GM18508 (cell line): ENCODE measurements at regions not wholly inside any gene's neighbourhood (a gene's known extent, or its start where the extent isn't known, plus 50 kb on each side); places are given as distances from the start of the nearest gene placed in this dataset.
"Not testable (repeated sequence)": the region's sequence is repeated elsewhere in the genome, so short reads cannot be mapped to it uniquely, and the experiment has no call there.

ENCODE experiments used
- ATAC-seq: cut with Tn5 transposase; IDR thresholded peaks from one replicate; pipeline ENCODE4 v1.9.1; 2021; ENCODE audit warnings: moderate number of reproducible peaks; ENCODE audit not compliant: insufficient read depth, unreplicated experiment

DNA sequence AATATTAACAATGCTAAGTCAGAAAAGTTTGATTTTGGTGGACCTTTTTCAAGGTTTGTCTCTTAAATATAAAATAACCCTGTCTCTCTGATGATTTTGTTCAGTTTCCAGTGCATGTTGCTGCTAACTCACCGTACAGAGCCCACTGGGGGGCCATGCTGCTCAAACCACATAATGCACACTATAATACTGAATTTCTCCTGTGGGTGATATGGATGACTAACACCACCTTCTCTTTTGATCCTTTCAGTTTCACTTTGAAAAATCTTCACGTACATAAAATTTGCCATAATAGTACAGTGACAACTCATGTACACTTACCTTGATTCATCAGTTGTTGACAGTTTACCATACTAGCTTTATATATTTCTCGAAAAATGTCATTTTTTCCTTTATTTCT lies 506.6 kb upstream of the MAN1A1 start:
- peak; percentile 64 for ATAC-seq

- no peak for ATAC-seq
Measured at GRCh38 chr6:119848696-119849095, 499.1 kb upstream of the MAN1A1 start.

DNA sequence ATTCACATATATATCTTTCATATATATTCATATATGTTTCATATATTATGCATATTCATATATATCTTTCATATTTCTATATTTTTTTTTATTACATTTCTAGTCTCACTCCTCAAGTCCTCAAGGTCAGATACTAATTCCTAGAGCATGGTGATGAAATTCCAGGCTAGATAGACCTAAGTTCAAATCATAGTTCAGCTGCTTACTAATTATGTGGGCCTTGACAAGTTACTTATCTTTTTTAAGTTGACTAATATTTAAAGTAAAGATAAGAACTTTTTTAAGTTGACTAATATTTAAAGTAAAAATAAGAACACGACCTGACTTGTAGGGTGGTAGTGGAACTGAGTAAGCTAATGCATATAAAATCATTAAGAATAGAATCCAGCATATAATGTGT lies 495.6 kb upstream of the MAN1A1 start:
- ATAC-seq = no peak

GRCh38 chr6:119844387-119844786 lies 494.8 kb upstream of the MAN1A1 start:
- no peak for ATAC-seq

DNA sequence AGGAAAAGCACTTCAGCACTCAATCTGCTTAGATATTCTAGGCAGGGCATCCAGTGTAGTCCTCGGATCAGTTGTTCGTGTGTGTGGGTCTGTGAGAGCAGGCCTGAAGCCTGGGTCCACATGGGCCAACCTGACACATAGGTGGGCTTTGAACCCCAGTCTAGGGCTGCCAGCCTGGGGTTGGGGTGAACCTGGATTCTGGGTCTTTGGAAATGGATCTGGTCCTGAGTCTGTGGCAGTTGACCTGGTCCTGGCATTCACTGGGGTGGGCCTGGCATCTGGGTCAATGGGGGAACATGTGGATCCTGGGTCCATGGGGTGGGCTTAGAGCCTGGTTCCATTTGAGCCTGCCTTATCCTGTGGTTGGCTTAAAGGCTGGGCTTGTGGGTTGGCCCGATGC lies 492.6 kb upstream of the MAN1A1 start:
- no peak for ATAC-seq

DNA sequence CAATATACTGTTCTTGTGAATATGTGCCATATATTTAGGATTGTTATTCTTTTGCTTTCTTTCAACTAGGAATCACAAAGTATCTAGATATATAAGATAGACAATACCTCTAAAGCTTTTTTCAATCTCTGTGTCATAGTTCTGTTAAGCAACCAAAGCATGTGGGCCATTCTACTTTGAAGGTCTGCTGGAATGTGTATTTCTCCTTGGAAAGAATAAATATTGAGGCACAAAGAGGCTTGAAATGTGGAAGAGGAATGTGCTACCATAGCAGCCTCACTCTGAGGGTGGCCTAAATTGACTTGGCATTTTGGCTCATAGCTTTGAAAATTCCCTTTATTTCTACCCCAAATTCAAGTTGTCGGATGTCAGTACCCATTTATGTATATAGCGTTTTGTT lies 488.5 kb upstream of the MAN1A1 start:
- no peak for ATAC-seq

DNA sequence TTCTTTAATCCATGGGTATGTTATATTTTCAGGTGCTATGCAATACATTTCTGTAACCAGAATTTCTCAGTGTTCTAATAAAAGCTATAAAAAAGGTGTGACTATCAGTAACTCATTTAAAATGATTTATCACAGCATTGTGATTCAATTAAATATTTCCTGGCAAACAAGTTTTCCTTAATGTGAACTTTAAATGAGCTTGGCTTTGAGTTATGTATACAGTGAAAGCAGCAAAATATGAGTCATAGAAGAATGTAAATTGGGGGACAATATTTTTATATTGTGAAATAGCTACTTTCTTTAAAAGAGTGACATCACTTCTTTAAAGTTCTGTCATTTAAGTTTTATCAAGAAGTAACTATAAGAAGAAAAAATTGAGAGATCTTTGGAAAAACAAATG lies 484.9 kb upstream of the MAN1A1 start:
- ATAC-seq = no peak

DNA sequence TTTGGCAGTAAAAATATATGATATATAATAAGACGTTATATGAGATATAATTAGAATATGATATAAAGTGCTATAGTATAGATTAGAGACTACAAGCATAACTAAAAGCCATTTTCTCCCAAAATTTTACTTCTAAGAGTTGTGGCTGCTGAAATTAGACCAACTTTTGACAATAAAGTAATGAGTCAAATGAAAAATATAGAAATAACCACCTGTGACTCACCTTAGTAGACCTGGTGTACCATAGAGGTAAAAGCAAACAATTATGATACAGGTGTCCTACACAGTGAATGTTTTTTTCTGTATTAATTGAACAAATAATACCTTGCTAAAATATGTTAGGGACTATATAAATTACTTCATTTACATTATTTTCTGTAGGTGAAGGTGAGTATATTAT lies 482.9 kb upstream of the MAN1A1 start:
- ATAC-seq = no peak

DNA sequence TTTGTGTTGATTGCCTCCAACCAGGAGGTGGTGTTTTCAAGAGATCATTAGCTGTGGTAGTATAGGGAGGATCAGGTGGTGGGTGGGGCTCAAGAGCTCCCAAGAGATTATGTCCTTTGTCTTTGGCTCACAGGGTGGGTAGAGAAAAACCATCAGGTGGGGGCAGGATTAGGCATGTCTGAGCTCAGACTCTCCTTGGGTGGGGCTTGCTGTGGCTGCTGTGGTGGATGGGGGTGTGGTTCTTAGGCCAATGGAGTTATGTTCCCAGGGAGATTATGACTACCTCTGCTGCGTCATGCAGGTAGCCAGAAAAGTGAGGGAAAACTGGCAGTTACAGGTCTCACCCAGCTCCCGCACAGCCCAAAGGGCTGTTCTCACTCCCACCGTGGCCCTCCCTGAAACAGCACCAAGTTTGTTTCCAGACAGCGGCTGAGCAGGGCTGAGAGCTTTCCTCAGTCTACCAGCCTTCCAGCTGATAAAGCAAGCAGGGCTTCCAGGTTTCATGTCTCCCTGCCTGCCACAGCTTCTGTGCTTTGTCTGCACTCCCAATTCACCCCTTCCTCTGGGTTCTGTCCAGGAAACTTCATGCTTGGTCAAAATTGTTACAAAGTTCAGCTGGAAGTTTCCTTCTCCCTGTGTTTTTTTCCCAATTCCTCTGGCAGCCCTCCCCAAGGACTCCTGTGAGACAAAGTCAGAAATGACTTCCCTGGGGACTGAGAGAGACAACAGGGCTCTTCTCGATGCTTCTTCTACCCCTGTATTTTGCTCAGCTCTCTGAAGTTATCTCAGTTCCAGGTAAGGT lies 481.1 kb upstream of the MAN1A1 start:
- ATAC-seq = no peak

- no peak for ATAC-seq
Measured at GRCh38 chr6:119830069-119830468, 480.5 kb upstream of the MAN1A1 start.

- ATAC-seq = not testable (repeated sequence)
Measured at GRCh38 chr6:119829499-119829898, 479.9 kb upstream of the MAN1A1 start.

GRCh38 chr6:119829006-119829405 lies 479.4 kb upstream of the MAN1A1 start:
- no peak for ATAC-seq

GRCh38 chr6:119821380-119821779 lies 471.8 kb upstream of the MAN1A1 start:
- no peak for ATAC-seq

DNA sequence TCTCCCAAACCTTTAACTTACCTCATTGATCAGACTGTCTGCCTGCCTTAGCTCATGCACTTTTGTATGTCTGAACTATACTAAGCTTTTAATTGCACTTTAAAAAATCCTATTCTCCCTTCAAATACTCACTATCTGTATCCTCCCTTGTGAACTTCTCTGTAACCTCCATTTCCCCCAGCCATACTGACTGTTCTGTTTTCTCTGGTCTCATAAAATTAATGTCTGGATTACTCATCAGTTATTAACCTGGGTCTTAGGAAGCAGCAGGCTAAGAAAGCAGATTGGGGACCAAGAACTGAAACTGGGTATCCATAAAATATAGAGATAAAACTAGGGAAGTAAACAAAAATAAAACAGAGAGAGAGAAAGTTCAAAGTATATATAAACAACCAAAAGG lies 469.3 kb upstream of the MAN1A1 start:
- no peak for ATAC-seq

GRCh38 chr6:119814609-119815400 lies 465.2 kb upstream of the MAN1A1 start:
- ATAC-seq = no peak

GRCh38 chr6:119802464-119802863 lies 452.9 kb upstream of the MAN1A1 start:
- no peak for ATAC-seq

DNA sequence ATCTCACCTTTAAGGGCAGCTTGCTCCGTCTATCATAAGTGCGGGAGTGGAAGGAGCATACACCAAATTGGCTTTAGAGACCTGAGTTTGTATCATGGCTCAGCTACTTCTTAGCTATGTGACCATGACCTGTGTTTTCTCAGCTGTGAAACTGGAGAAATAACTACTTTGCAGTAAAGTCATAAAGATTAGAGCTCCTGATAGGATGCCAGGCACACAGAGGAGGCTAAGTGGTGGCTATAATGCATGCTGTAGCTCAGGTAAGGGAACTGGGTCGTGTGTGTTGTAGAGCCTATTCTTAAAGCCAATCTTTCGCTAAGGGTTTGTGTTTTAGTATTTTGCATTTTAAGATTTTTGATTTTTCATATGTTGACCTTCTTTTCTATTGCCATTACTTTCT lies 451.5 kb upstream of the MAN1A1 start:
- no peak for ATAC-seq

DNA sequence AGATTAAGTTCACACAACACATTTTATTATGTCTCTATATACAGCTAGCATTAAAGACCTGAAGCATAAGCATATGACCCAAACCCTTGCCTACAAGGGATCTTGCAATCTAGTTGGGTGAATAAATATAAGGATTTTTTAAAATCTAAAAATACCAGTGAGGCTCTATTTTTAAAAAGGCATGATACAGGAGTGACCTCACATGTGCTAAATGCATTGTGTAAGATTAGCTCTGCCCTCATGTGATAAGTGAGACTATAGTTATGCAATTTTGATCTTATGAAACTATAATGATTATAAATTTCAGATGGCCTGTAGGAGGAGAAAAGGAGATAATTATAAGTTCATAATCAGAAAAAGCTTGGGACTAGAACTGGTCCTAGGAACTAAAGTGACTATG lies 451.0 kb upstream of the MAN1A1 start:
- ATAC-seq = no peak

DNA sequence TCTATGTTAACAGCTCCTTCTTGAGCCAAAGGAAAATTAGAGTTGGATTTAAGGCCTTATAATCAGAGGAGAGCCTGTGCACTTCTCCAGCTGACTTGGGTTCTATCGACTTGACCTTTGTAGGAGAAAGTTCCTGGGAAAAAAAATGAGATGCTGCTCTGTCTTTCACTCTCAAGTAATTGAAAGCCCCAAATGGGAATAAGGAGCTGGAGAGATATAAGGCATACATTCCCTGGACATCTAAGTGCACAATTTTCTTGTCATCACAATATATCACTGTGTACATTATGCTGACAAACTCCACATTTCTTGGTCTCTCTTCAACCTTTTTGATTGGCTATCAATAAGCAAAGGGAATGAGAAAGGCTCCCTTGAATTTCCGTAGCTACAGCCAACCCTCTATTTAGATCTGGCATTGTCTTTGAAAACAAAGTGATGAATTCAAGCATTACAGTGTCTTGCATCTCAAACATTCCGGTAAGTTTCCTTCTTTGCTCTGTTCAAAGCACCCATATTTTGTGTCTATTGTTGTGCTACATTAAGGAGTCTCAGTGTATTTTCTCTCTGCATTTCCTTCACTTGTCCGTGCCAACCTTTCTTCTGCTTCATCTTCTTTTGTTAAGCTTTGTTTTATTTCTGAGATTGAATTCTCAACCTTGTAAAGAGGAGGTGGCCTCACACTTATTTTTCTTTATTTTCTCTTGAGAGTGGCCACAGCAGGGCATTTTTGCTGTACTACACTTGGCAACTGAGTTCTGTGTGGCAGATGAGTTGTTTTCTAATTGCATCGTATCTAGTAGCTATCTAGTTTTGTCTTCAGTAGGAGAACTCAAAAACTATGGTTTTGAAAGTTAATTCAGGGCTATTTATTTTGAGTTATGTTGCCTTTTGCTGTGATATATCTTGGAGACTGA lies 450.3 kb upstream of the MAN1A1 start:
- ATAC-seq = no peak

GRCh38 chr6:119791736-119792135 lies 442.2 kb upstream of the MAN1A1 start:
- no peak for ATAC-seq

DNA sequence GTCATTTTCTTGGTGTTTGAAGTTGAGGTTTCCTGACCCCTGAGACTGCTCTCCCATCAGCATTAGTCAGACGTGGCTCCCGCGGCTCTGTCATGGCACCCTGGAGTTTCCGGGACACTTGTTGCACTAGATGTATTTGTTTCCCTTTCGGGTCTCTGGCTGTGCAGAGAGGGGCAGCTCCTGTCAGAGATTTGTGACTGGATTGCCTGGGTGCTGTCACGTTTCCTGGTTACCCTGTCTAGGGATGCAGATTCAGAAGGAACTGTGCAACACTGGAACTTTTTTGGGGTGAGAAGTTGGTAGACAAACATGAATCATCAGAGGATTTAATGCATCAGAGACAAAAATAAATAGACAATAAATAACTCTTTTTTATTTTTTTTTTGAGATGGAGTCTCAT lies 431.8 kb upstream of the MAN1A1 start:
- ATAC-seq = no peak
